ENCODE measurements at regions not wholly inside any gene's neighbourhood (a gene's known extent, or its start where the extent isn't known, plus 50 kb on each side); places are given as distances from the start of the nearest gene placed in this dataset.

DNA sequence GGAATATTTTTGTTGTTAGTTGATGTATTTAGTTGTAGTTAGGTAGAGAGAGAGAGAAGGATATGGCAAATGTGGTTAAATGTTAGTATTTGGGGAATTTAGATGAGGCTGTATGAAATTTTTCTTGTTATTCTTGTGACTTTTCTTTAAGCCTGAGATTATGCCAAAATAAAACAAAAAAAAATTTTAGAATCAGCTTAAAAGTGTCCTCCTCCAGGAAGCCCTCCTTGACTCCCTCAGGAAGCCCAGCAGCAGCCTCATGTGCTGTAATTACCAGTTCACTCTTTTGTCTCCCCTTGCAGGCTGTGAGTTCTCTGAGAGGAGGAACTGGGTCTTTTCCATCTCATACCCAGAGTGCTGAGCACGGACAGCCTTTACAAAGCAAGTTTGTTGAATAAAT, 243.5 kb downstream of the TFCP2L1 start:
- TF ChIP-seq CTCF (IDR thresholded peaks at IDR 0.05; ENCODE audit: extremely low read depth, missing control alignments), result no peak
- no peak for DNase-seq (ENCODE audit: low spot score)

DNA sequence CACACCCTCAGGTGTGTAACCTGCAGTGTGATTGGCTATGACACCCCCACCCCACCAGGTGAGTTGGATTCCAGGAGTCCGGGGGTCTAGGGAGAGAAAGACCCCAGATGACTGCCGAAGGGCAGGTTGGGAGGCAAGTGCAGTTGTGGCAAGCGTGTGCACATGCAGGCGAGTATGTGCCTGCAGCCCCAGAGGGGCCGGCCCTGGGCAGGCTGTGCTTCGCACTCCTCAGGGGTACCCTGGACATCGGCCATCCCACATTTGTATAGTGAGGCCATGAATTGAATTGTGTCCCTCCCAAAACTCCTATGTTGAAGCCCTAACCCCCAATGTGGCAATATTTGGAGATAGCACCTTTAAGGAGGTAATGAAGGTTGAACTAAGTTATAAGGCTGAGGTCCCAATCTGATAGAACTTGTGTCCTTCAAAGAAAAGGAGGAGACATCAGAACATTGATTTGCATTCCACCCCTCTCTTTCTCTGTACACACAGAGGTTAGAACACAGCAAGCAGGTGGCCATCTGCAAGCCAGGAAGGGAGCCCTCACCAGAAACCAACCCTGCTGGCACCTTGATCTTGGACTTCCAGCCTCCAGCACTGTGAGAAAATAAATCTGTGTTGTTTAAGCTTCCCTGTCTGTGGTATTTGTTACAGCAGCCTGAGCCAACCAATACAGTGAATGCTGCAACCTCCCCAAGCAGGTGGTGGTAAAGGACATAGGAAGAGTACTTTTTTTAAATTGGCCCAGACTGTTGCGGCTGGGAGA, 241.8 kb downstream of the TFCP2L1 start:
- no peak for TF ChIP-seq CTCF (IDR thresholded peaks at IDR 0.05; ENCODE audit: extremely low read depth, missing control alignments)
- no peak for DNase-seq (ENCODE audit: low spot score)

DNA sequence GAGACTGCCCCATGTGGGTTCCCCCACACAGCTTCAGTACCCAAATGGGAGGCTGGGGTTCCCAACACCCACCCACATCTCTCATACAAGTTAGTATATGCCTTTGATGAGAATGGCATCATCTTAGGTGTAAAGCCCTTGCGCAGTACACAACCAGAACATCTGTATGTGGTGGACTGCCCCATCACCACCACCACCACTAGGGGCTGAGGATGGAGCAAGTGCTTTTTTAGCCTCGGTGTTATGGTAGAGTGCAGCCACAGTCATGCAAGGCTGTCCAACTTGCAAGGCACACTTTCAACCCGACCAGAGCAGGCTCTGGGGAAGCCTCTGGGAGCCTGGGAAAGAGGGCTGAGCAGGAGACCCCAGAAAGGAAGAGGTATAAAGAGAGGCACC, 241.2 kb downstream of the TFCP2L1 start:
- DNase-seq (ENCODE audit: low spot score), result no peak
- TF ChIP-seq CTCF (IDR thresholded peaks at IDR 0.05; ENCODE audit: extremely low read depth, missing control alignments), result no peak

- no peak for DNase-seq (ENCODE audit: low spot score)
- TF ChIP-seq CTCF (IDR thresholded peaks at IDR 0.05; ENCODE audit: extremely low read depth, missing control alignments), result no peak
Observed at GRCh38 chr2:121044412-121044811, 240.6 kb downstream of the TFCP2L1 start.

DNA sequence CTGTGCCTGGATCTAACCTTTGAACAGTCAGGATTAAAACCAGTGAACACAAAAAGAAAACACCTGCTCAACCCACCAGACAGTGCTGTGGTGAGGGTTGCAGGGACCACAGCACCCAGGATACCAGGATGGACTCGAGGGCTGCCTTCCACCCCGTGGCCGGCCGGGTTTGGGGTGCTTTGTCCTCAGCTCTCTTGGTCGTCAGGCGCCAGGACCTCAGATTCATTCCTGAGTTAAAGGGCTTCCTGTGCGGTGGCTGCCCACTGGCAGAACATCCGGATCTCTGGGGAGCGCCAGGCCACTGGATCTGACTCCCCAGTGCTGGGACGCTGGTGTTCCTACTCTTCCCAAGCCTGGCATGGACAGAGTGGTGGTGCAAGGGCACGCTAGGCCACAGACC, 239.8 kb downstream of the TFCP2L1 start:
- DNase-seq (ENCODE audit: low spot score), result no peak
- no peak for TF ChIP-seq CTCF (IDR thresholded peaks at IDR 0.05; ENCODE audit: extremely low read depth, missing control alignments)

DNA sequence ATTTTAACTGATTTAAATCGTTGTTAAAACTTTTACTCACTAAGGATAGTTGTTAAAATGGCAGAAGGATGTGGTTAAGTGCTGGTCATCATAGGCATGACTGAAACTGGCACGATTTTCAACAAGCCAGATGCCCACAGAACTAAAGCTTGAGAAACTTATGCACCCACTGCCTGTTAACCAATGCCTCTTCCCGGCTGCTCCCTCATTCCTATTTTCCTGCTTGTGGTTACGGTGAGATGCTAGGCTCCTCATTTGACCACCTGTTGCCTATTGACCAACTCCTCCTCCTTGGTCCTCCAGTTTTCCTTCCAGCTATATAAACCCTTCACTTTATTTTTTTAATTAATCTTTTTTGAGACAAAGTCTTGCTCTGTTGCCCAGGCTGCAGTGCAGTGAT, 238.7 kb downstream of the TFCP2L1 start:
- no peak for DNase-seq (ENCODE audit: low spot score)
- no peak for TF ChIP-seq CTCF (IDR thresholded peaks at IDR 0.05; ENCODE audit: extremely low read depth, missing control alignments)

DNA sequence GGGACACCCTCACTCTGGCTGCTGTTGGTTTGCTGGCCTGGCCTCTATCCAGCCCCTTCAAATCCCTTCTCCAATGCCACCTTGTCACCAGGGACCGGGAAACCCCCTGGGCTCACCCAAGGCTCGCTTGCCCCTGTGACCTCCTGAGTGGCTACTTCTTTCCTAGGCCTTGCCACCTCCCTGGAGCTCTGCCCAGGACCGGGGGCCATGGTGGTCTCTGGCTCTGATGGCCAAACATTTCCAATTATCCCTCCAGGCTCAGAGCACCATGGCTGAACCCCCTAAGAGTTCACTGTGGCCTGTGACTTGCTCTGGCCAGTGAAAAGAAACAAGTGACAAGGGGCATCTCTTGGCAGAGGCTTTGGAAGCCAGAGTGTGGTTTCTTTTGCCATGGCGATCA, 237.6 kb downstream of the TFCP2L1 start:
- DNase-seq (ENCODE audit: low spot score), result no peak
- no peak for TF ChIP-seq CTCF (IDR thresholded peaks at IDR 0.05; ENCODE audit: extremely low read depth, missing control alignments)

Data from GM20000 (cell line).